OCI-LY7 (cell line): ENCODE measurements at regions not wholly inside any gene's neighbourhood (a gene's known extent, or its start where the extent isn't known, plus 50 kb on each side); places are given as distances from the start of the nearest gene placed in this dataset.

Experiments
- BruUV-seq: library from RNA; stranded (reverse); fragments of 400-500 nt; replicated peaks from 2 replicates; lab custom pipeline; 2021; lab: Mats Ljungman, UMichigan
- CTCF ChIA-PET: fragments of 300-600 bp; sonication (Branson Sonifier 250); formaldehyde crosslinking; loops from one replicate; lab custom pipeline; 2022; ENCODE audit warnings: antibody characterized with exemption; ENCODE audit not compliant: unreplicated experiment; lab: Charles Lee
- POLR2A ChIA-PET: fragments of 300-600 bp; sonication (Branson Sonifier 250); formaldehyde crosslinking; loops from one replicate; lab custom pipeline; 2022; ENCODE audit warnings: antibody characterized with exemption; lab: Charles Lee
- DNase-seq: peaks from one replicate; pipeline ENCODE4 v3.0.0-alpha.2; 2015; ENCODE audit warnings: low spot score
- H2AFZ ChIP-seq: fragments of 200-600 bp; sonication (generic), shearing (Covaris generic); 2 replicates; pipeline ENCODE4 v1.6.1; 2014; ENCODE audit warnings: mild to moderate bottlenecking, antibody characterized with exemption, low read length, moderate library complexity
- H3K27ac ChIP-seq: fragments of 200-600 bp; sonication (generic); 2 replicates; pipeline ENCODE4 v1.5.1; 2014; ENCODE audit warnings: mixed run types, low read depth, mild to moderate bottlenecking, moderate library complexity, low read length, inconsistent platforms; ENCODE audit not compliant: poor library complexity, severe bottlenecking
- H3K36me3 ChIP-seq: fragments of 200-600 bp; sonication (generic); 2 replicates; pipeline ENCODE4 v1.6.1; 2014; ENCODE audit warnings: mild to moderate bottlenecking, antibody characterized with exemption, low read length, moderate library complexity, mixed read lengths; ENCODE audit not compliant: insufficient read depth
- H3K4me1 ChIP-seq: fragments of 200-600 bp; sonication (generic); 2 replicates; pipeline ENCODE4 v1.5.1; 2014; ENCODE audit warnings: mild to moderate bottlenecking, low read length; ENCODE audit not compliant: insufficient read depth, poor library complexity, severe bottlenecking
- H3K4me2 ChIP-seq: fragments of 200-600 bp; sonication (generic); 2 replicates; pipeline ENCODE4 v1.6.1; 2014; ENCODE audit warnings: mild to moderate bottlenecking, low read length
- H3K4me3 ChIP-seq: fragments of 200-600 bp; sonication (generic); 2 replicates; pipeline ENCODE4 v1.5.1; 2014; ENCODE audit warnings: mild to moderate bottlenecking, low read depth, low read length; ENCODE audit not compliant: poor library complexity, severe bottlenecking
- H3K79me2 ChIP-seq: fragments of 200-600 bp; sonication (generic); 2 replicates; pipeline ENCODE4 v1.6.1; 2016; ENCODE audit warnings: low read depth, mild to moderate bottlenecking, low read length, moderate library complexity, mixed read lengths; ENCODE audit not compliant: insufficient read depth
- H3K9me2 ChIP-seq: fragments of 200-600 bp; sonication (generic); 2 replicates; pipeline ENCODE4 v1.6.1; 2016; ENCODE audit warnings: mild to moderate bottlenecking, low read length, mixed read lengths; ENCODE audit not compliant: insufficient read depth
- H3K9me3 ChIP-seq: fragments of 200-600 bp; sonication (generic); 2 replicates; pipeline ENCODE4 v1.6.1; 2014; ENCODE audit warnings: mild to moderate bottlenecking, mixed run types, low read length, mixed read lengths
- H4K20me1 ChIP-seq: fragments of 200-600 bp; sonication (generic); 2 replicates; pipeline ENCODE4 v1.6.1; 2014; ENCODE audit warnings: mild to moderate bottlenecking, antibody characterized with exemption, low read length, moderate library complexity, mixed read lengths; ENCODE audit not compliant: insufficient read depth
- CTCF ChIP-seq: fragments of 200-600 bp; sonication (generic); conservative IDR thresholded peaks from 2 replicates; pipeline ENCODE4 v1.5.1; 2014; ENCODE audit warnings: mild to moderate bottlenecking, antibody characterized with exemption, low read length, moderate library complexity, mixed read lengths
- EZH2phosphoT487 ChIP-seq: fragments of 200-600 bp; sonication (generic); IDR thresholded peaks from 2 replicates; pipeline ENCODE4 v1.6.1; 2018; ENCODE audit warnings: low read depth, borderline replicate concordance, mild to moderate bottlenecking, mixed run types, antibody characterized with exemption, low read length, moderate library complexity, mixed read lengths
- intact Hi-C: fragments of 100-400 bp; cut with micrococcal nuclease; formaldehyde crosslinking; loops from one replicate; pipeline ENCODE4 v1.10.0; 2022; ENCODE audit not compliant: unreplicated experiment

DNA sequence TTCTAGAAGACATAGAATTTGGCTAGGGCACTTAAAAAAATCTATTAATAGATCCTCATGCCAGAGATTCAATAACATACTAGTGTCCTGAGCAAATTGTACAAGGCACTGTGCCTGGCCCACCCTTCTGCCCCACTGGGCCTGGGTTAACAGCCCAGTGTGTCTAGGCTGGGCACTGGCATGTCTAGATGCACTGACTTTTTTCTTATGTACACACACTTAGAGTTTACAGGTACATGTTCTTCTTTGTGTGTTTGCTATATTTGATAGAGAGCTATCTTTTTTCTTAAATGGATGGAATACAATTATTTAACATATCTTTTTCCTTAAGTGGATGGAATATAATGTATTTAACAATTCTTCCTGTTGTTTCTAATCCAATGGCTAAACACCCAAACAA lies 241.5 kb downstream of the AUH start:
- no peaks in the 10 kb centered on the region for H3K79me2 ChIP-seq
- no peaks in the 10 kb centered on the region for H3K9me2 ChIP-seq
- H3K27ac ChIP-seq, result no peak overlapping the region
- intact Hi-C loops, result no loop called here
- no TSS peak for BruUV-seq
- H2AFZ ChIP-seq, result no peak overlapping the region
- ChIA-PET CTCF (no interaction called here), POLR2A (interaction anchor here (1.5 kb wide), 1 partner anchor 9 kb away, joined by 3 read pairs; no protein-coding TSS in a partner anchor)
- DNase-seq, result no peak
- no peaks in the 10 kb centered on the region for H3K4me1 ChIP-seq
- no peak for TF ChIP-seq CTCF
- no peak for TF ChIP-seq EZH2phosphoT487
- no peak overlapping the region for H3K4me2 ChIP-seq
- no peak overlapping the region for H3K4me3 ChIP-seq
- H4K20me1 ChIP-seq, result no peaks in the 10 kb centered on the region
- H3K36me3 ChIP-seq, result no peaks in the 10 kb centered on the region
- H3K9me3 ChIP-seq, result no peaks in the 10 kb centered on the region

DNA sequence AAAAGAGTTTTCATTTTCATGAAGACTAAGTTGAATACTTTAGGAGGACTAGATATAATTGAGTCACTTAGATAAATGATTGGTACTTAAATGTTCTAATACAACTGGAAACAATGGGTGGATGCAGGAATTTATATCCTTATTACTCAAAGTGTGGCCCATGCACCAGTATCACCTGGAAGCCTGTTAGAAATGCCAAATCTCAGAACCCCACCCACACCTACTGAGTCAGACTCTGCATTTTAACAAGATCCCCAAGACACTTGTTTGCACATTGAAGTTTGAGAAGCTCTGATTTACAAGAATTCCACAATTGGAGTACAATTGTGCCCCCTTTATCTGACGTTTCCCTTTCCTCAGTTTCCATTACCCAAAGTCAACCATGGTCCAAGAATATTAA lies 239.0 kb downstream of the AUH start:
- BruUV-seq, result no TSS peak
- Histone ChIP-seq H3K79me2 (no peaks in the 10 kb centered on the region), H3K9me3 (no peaks in the 10 kb centered on the region), H3K4me1 (no peaks in the 10 kb centered on the region), H3K27ac (no peak overlapping the region), H2AFZ (no peak overlapping the region), H4K20me1 (no peaks in the 10 kb centered on the region), H3K36me3 (no peaks in the 10 kb centered on the region), H3K4me2 (no peak overlapping the region), H3K4me3 (no peak overlapping the region), H3K9me2 (no peaks in the 10 kb centered on the region)
- POLR2A ChIA-PET, result no interaction called here
- no peak for TF ChIP-seq EZH2phosphoT487
- no peak for TF ChIP-seq CTCF
- CTCF ChIA-PET, result no interaction called here
- no peak for DNase-seq
- intact Hi-C loops, result no loop called here

DNA sequence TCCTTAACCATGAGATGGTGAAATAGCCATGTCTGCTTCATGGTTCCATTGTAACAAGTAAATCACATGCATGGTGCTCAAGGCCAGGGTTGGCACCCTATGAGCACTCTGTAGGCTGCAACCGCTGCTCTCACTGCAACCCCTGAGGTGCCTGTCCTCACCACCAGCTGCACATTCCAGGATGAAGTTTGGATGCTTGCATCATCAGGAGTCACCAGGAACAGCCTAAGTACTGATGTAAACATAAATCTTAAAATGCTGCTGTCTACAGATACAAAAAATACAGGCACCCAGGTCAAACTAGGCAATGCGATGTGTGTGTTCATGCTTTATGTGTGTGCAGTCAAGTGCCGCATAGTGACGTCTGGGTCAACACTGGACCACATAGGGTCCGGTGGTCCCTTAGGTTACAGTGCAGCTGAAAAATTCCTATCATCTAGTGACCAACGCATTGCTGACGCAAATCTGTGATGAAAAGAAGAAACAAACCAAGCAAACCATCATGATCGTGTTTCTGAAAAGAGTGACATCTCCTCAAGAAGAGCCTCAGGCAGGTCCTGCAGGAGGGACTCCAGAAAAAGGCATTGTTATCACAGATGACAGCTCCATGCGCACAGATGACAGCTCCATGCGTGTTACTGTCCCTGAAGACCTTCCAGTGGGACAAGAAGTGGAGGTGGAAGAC lies 234.8 kb downstream of the AUH start:
- no peak for TF ChIP-seq CTCF
- TF ChIP-seq EZH2phosphoT487, result no peak
- Histone ChIP-seq H3K9me3 (no peaks in the 10 kb centered on the region), H3K4me2 (no peak overlapping the region), H4K20me1 (no peaks in the 10 kb centered on the region), H3K36me3 (no peaks in the 10 kb centered on the region), H3K4me3 (no peak overlapping the region), H2AFZ (no peak overlapping the region), H3K27ac (no peak overlapping the region), H3K9me2 (no peaks in the 10 kb centered on the region), H3K4me1 (no peaks in the 10 kb centered on the region), H3K79me2 (no peaks in the 10 kb centered on the region)
- intact Hi-C loops, result no loop called here
- POLR2A ChIA-PET, result interaction anchor here (0.7 kb wide), 1 partner anchor 35 kb away, joined by 3 read pairs; no protein-coding TSS in a partner anchor
- BruUV-seq, result no TSS peak
- CTCF ChIA-PET, result no interaction called here
- DNase-seq, result no peak
